NCI-H1694 treated with DMSO at 0.1 percent for 48 hours (cell line): ENCODE measurements at regions not wholly inside any gene's neighbourhood (a gene's known extent, or its start where the extent isn't known, plus 50 kb on each side); places are given as distances from the start of the nearest gene placed in this dataset.

ENCODE experiments used
- DNase-seq: peaks from one replicate; lab custom pipeline; 2025; lab: John Stamatoyannopoulos, UW

- no peak for DNase-seq
Observed at GRCh38 chr2:14182227-14182946, 450.1 kb upstream of the LRATD1 start.

- DNase-seq = no peak
Observed at GRCh38 chr2:14185906-14186305, 446.6 kb upstream of the LRATD1 start.

- DNase-seq = no peak
Observed at GRCh38 chr2:14188446-14188845, 444.1 kb upstream of the LRATD1 start.

GRCh38 chr2:14189929-14190328 is 442.6 kb upstream of the LRATD1 start:
- no peak for DNase-seq

GRCh38 chr2:14194233-14194632 is 438.3 kb upstream of the LRATD1 start:
- no peak for DNase-seq

GRCh38 chr2:14197293-14197692 is 435.2 kb upstream of the LRATD1 start:
- no peak for DNase-seq

- no peak for DNase-seq
Observed at GRCh38 chr2:14199040-14199439, 433.5 kb upstream of the LRATD1 start.

- DNase-seq = no peak
Observed at GRCh38 chr2:14219306-14219705, 413.2 kb upstream of the LRATD1 start.

GRCh38 chr2:14220101-14220500 is 412.4 kb upstream of the LRATD1 start:
- no peak for DNase-seq

- no peak for DNase-seq
Observed at GRCh38 chr2:14221466-14221865, 411.1 kb upstream of the LRATD1 start.

GRCh38 chr2:14223576-14223975 is 408.9 kb upstream of the LRATD1 start:
- DNase-seq = no peak

- no peak for DNase-seq
Observed at GRCh38 chr2:14231391-14231898, 401.1 kb upstream of the LRATD1 start.

GRCh38 chr2:14232217-14232616 is 400.3 kb upstream of the LRATD1 start:
- no peak for DNase-seq

- no peak for DNase-seq
Observed at GRCh38 chr2:14234911-14235310, 397.6 kb upstream of the LRATD1 start.

- no peak for DNase-seq
Observed at GRCh38 chr2:14235667-14236066, 396.9 kb upstream of the LRATD1 start.

GRCh38 chr2:14237902-14238301 is 394.6 kb upstream of the LRATD1 start:
- DNase-seq = no peak

GRCh38 chr2:14239605-14240004 is 392.9 kb upstream of the LRATD1 start:
- DNase-seq = no peak

- DNase-seq = no peak
Observed at GRCh38 chr2:14240868-14241267, 391.6 kb upstream of the LRATD1 start.

GRCh38 chr2:14245901-14246300 is 386.6 kb upstream of the LRATD1 start:
- no peak for DNase-seq

GRCh38 chr2:14255135-14255820 is 377.2 kb upstream of the LRATD1 start:
- DNase-seq = no peak

GRCh38 chr2:14256890-14257289 is 375.6 kb upstream of the LRATD1 start:
- DNase-seq = no peak

- DNase-seq = no peak
Observed at GRCh38 chr2:14257801-14258507, 374.6 kb upstream of the LRATD1 start.

- no peak for DNase-seq
Observed at GRCh38 chr2:14261771-14262170, 370.7 kb upstream of the LRATD1 start.
